Skin epidermis (tissue), 12 donors: ENCODE measurements at regions not wholly inside any gene's neighbourhood (a gene's known extent, or its start where the extent isn't known, plus 50 kb on each side); places are given as distances from the start of the nearest gene placed in this dataset.

Experiments used
- H3K27ac ChIP-seq, 21 experiments: fragments of 200-600 bp; sonication (generic) in 11 of 21; one replicate each; pipeline ENCODE4 v1.5.0; 2020; ENCODE audit warnings: mild to moderate bottlenecking in 3 of 21, inconsistent platforms in 2 of 21, moderate library complexity in 2 of 21
- H3K4me3 ChIP-seq, 7 experiments: fragments of 200-600 bp; sonication (generic) in 2 of 7; one replicate each; pipeline ENCODE4 v1.5.0; 2020; ENCODE audit warnings: inconsistent platforms in 2 of 7, mild to moderate bottlenecking in 2 of 7, moderate library complexity in 1 of 7

DNA sequence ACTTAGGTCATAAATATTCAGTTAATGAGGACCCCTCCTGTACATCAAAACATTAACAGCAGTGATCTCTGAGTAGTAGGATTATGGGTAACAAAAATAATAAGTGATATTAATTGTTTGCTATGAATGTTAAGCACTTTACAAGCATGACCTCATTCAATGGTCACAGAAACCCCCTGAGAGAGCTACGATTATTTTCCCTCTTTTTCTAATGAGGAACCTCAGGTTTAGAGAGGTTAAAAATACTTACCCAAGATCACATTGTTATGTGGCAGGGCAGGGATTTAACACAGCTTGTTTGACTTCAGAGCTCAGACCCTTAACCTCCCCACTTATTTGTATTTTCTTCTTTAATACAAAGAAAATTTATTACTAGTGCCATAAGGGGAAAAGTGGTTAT is 228.2 kb downstream of the TBL1XR1 start:
- Histone ChIP-seq H3K4me3 (no peak overlapping the region), H3K27ac (no peak overlapping the region)

DNA sequence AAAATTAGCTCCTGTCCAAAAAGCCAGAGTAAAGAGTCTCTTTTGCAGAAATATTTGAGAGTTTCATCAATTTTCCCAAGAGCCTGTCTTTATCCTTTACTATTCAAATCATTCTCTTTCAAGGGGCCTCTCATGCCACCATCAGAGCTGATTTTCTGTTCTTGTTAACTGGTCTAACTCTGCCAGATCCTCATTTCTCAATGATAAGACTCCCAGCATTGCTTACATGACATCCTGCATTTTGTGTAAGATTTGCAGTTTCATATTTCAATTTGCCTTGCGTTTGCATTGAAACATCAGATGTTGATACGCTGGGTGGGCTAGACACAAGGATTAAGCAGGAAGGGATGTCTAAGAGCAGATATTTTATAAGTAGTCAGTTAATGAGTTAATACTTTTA is 228.7 kb downstream of the TBL1XR1 start:
- Histone ChIP-seq H3K27ac (no peak overlapping the region), H3K4me3 (no peak overlapping the region)

DNA sequence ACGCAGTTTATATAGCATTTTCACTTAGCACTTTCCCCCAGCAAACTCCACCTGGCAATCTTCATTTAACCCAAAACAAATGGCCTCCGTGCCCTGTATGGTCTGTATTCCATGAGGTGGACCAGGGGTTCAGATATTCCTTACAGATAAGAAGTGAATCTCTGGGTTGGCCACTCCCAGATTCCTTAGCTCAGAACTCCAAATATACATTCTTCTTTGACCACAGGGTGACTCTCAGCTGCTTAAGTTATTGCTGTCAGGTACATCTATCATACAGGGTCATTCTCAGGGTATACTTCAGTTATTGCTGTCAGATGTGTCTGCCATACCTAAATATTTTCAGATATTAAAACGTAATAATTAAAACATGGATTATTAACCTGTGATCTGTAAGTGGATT is 229.8 kb downstream of the TBL1XR1 start:
- H3K27ac ChIP-seq = no peak overlapping the region
- H3K4me3 ChIP-seq = no peak overlapping the region

- Histone ChIP-seq H3K4me3 (no peak overlapping the region), H3K27ac (no peak overlapping the region)
Measured at GRCh38 chr3:176964661-176965060, 232.6 kb downstream of the TBL1XR1 start.

- H3K27ac ChIP-seq = no peak overlapping the region
Measured at GRCh38 chr3:176961916-176962315, 235.4 kb downstream of the TBL1XR1 start.

GRCh38 chr3:176959867-176960266 is 237.4 kb downstream of the TBL1XR1 start:
- no peak overlapping the region for H3K4me3 ChIP-seq
- no peak overlapping the region for H3K27ac ChIP-seq

More at GRCh38 chr3:176961916-176962315, 235.4 kb downstream of the TBL1XR1 start:
- no peak overlapping the region for H3K4me3 ChIP-seq

DNA sequence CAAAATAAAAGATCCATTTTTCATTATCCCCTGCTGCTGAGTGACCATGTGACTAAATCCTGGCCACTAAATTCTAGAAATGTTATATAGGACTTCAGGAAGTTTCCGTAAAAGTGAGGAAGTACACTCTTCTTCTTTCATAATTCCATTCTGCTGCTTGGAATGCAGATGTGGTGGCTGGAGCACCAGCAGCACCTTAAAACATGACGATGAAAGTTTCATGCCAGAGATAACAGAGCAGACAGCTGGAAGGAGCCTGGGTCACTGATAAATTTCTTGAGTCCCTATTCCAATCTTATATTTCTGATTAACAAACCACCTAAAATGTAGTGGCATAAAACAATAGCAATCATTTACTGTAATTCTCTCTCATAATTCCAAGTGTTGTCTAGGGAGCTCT is 238.7 kb downstream of the TBL1XR1 start:
- H3K4me3 ChIP-seq = no peak overlapping the region
- H3K27ac ChIP-seq = no peak overlapping the region

DNA sequence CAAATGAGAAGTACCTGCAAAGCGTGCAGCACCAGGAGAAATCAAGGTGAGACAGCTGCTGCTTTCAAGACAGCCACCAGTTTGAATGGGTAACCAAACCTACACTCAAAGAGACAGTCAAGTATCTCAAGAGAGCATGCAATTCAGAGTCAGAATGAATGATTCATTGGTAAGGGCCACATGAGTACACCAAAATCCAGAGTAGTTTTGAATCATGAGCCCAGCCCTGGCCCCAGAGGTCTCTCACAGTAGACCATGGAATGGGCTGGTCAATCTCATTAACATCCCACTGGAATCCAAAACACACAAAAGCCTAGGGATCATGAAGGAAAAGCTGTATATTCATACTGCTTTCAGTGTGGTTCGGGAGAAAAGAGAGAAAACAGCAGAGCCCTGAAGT is 242.8 kb downstream of the TBL1XR1 start:
- no peak overlapping the region for H3K27ac ChIP-seq
- H3K4me3 ChIP-seq = no peak overlapping the region

DNA sequence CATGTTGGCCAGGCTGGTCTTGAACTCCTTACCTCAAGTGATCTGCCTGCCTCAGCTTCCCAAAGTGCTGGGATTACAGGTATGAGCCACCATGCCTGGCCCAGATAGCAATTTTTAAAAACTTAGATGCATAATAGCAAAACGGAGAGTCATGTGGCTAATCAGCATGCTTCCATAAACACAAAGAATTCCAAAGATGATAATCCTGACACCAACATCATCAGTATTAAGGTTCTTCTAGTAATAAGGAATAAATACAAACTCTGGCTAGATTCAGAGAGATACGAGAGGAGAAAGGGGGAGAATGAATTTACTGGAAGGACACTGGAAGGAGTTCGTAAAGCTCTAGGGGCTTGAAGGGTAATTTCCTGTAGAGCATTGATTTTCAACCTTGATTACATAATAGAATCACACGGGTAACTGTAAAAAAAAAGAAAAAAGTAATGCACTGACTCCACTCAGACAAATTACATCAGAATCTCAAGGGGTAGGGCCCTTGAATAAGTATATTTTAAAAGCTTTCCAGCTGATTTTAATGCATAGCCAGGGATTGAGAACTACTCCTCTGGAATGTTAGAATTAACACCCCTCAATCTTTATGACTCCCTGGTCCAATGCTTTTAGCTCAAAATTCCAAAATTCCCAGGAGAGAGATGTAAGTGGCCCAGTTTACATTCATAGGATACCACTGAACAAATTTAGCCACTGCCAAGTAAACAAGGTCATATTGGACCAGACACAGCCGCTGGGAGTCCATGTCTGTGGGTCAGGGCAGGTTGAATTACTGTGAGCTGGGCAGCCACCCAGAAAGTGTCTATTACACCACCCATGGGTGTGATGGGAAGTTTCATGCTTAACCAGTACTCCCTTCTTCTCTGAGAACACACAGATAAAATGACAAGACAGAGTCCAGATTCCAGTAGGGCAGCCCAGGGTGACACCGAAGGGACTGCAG is 243.9 kb downstream of the TBL1XR1 start:
- Histone ChIP-seq H3K27ac (no peak overlapping the region), H3K4me3 (no peak overlapping the region)

DNA sequence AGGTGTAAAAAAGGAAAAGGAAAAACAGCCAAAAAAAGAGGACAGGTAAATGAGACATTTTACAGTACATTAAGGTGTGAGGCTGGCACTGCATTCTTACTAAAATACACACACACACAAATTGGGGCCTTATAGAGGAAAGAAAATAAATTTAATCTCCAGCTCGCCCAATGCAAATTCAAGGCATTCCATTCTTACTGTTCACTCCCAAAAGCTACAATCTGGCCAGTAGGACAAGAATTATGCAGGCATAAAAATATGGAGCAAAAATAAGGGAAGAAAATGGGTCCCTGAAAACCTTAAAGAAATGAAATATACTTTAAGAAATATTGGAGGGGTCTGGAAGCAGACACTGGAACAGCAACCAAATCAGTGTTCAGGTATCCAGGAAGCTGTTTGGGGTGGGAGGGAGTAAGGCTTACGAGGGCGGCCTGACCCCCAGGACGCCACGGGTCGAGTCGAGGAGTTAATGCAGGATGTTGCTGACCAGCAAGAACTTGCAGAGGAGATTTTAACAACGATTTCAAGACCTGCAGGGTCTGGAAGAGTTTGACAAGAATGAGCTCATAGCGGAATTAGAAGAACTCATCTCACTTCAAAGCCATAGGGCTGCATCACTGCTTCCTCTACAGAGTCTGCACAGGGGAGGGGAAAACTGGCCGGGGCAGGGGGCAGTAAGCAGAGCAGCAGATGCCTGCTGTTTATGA is 245.5 kb downstream of the TBL1XR1 start:
- Histone ChIP-seq H3K27ac (no peak overlapping the region), H3K4me3 (no peak overlapping the region)

- Histone ChIP-seq H3K4me3 (no peak overlapping the region), H3K27ac (no peak overlapping the region)
Measured at GRCh38 chr3:176951144-176951543, 246.1 kb downstream of the TBL1XR1 start.

GRCh38 chr3:176950743-176951142 is 246.5 kb downstream of the TBL1XR1 start:
- no peak overlapping the region for H3K4me3 ChIP-seq
- no peak overlapping the region for H3K27ac ChIP-seq

- no peak overlapping the region for H3K27ac ChIP-seq
- no peak overlapping the region for H3K4me3 ChIP-seq
Measured at GRCh38 chr3:176948151-176948550, 249.1 kb downstream of the TBL1XR1 start.

DNA sequence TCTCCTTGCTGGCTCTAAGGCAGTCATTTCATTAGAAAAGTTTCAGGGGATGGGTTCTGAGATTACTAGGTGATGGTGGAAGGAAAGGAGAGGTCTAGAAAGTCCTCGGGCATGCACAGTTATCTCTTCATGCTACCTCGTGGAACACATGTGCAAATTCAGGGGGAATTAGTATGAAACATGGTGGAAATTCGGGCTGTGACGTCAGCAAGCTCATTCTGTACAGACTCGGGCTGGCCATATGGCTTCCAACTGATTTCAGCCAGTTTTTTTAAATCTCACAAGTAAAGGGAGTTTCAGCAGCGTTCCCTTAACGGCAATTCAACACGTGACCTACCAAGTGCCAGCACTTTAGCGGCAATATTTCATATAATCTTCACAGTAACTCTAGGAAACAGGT is 251.1 kb downstream of the TBL1XR1 start:
- no peak overlapping the region for H3K27ac ChIP-seq
- no peak overlapping the region for H3K4me3 ChIP-seq

GRCh38 chr3:176942305-176942704 is 255.0 kb downstream of the TBL1XR1 start:
- Histone ChIP-seq H3K4me3 (no peak overlapping the region), H3K27ac (no peak overlapping the region)

DNA sequence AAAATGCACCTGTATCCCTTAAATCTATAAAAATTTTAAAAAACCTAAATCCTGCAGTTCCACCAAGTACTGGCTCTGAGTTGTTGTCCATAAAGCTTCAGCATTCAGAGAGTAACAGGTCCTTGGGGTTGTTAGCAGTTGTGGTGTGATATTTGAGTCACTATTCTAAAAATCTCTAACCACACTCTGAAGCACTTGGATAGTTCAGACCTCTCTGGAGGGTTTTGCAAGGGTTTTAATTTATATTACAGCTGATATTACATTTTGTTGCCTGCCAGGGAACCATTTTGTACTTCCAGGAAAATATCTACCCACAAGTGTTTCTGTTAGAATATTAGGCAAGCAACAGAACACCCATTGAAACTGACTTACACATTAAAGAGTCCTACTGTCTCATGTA is 255.6 kb downstream of the TBL1XR1 start:
- no peak overlapping the region for H3K27ac ChIP-seq
- no peak overlapping the region for H3K4me3 ChIP-seq

DNA sequence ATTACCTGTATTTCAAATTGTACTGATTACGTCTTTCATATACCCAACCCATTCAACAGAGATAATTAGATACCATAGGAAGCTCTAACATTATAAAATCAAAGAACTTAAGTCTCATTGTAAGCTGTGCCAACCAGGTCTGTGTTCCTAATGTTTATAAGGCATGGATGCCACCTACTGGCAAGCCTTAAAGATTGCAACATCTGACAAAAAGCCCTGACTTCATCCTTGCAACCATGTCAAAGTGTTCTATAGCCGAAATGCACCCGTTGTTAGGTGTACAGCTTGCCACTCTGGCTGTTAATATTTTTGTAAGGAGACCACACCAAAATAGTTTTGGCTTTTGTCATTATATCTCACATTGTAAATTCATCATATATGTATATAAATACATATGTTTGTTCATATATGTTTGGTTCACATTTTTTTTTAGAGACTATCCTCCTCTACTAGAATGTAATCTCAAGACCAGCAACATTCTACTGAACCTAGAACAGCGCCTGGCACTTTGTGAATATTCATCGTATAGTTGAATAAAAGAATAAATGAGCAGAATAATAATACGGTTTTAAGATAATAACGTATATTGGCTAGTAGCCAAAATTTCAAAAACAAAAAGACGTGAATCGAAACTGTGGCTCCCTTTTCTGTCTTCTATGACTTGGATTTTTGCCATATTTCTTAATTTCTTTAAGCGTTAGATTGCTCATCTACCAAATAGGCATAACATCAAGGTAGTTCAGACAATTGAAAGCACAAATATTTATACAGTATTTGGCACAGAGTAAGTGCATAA is 258.1 kb downstream of the TBL1XR1 start:
- Histone ChIP-seq H3K27ac (no peak overlapping the region), H3K4me3 (no peak overlapping the region)

DNA sequence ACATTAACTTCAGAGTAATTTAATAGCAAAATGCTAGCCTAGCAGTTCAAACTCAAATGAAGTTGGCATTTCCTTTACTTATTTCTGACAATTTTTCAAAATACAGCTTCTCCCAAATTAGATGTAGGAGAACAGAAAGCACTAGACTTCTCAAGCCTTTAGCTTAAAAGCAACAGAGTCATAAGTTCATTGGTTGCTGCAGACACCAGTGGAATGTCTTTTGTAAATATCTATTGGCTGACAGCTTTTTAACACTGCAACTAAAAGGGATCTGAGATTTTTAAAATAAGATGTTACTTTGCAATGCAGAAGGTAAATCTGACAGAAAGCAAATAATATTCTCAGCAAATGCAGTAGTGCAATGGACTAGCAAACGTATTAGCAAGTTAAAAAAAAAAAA is 259.3 kb downstream of the TBL1XR1 start:
- H3K4me3 ChIP-seq = no peak overlapping the region
- no peak overlapping the region for H3K27ac ChIP-seq

DNA sequence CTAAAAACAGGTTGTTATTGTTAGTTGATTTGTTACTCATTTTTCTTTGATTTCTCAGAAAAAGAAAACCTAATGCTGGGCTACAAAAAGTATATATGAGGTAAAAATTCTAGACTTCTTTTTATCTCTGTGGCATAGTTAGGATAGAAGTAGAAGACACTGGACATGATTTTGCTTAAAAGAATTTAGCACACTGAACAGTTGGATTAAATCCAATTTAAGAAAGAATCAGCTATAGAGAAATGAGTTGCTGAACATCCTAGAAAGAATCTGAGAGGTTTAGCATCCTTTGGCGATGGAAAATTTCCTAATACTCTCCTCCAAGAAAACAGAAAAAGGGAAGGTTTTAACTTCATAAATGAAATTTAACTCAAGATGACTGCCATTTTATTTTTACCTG is 259.7 kb downstream of the TBL1XR1 start:
- Histone ChIP-seq H3K4me3 (no peak overlapping the region), H3K27ac (no peak overlapping the region)

GRCh38 chr3:176935194-176935888 is 261.9 kb downstream of the TBL1XR1 start:
- H3K27ac ChIP-seq = no peak overlapping the region
- no peak overlapping the region for H3K4me3 ChIP-seq
